SW 1271 (cell line): ENCODE measurements at regions not wholly inside any gene's neighbourhood (a gene's known extent, or its start where the extent isn't known, plus 50 kb on each side); places are given as distances from the start of the nearest gene placed in this dataset.
"Not testable (repeated sequence)": the region's sequence is repeated elsewhere in the genome, so short reads cannot be mapped to it uniquely, and the experiment has no call there.

ENCODE experiments used
- DNase-seq, 2 experiments: peaks; one replicate each; lab custom pipeline; 2025; lab: John Stamatoyannopoulos, UW

DNA sequence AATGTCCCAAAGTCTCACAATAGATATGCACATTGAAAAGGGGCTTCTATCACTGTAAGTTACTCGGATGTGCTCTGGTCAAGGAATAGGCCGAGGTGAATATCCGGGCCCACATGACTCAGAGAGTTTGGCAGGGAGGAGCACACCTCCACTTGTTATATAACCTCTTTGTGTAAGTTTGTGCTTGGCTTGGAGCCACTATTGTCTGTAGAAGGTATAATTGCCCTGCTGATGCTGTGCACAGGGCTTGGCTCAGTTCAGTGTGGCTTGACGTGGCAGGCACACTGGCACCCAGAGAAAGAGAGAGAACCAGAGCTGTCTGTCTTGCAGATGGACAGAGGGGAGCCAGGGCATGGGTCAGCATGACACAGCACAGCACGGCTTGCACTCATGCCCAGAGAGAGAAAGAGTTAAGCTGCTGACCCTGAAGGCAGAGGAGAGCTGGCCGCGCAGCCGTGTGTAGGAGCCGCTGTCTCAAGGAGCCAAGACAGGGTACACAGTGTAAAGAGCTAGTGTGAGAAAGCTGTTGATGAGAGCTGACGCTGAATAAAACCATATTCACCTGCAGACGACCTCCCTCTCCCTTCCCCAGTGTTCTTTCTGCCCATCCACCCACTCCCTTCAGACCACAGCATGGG is 482.5 kb downstream of the C6orf118 start:
- no peak for DNase-seq

DNA sequence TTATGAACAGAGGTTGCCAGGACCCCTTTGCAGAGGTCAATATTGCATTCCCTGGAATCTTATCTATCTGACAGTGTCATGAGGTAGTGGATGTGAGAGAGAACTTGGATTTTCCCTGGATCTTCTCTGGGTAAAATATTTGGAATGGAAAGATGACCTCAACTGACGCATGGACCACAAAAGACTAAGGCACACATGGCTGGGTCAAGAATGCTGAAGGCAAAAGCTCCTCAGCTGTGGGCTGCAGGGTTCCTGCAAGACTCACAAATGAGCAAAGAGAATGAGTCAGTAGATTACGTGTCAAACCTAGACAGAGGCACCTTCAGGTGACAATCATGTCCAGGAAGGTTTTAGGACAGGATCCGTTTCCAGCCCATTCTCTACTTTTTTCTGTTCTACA is 484.0 kb downstream of the C6orf118 start:
- DNase-seq, result no peak

DNA sequence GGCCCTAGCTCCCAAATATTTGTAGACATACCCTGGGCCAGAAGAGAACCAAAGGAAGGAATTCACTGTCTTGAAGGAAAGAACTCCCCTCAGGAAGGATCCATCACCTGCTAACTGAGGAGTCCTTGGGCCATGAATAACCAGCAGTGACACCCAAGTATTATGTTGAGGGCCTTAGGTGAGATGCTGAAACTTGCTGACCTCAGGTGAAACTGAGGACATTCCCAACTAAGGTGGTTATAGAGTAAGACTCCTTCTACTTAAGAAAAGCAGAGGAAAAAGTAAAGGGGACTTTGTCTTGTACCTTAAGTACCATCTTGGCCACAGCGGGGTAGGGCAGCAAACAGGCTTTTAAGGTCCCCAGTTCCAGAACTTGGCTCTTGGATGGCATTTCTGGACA is 491.7 kb downstream of the C6orf118 start:
- DNase-seq, result no peak

GRCh38 chr6:164812706-164813105 is 496.7 kb downstream of the C6orf118 start:
- DNase-seq, result no peak

- no peak for DNase-seq
These were observed 502.3 kb downstream of the C6orf118 start for GRCh38 chr6:164807125-164807524.

- DNase-seq, result no peak
These were observed 514.2 kb downstream of the C6orf118 start for GRCh38 chr6:164795056-164795815.

DNA sequence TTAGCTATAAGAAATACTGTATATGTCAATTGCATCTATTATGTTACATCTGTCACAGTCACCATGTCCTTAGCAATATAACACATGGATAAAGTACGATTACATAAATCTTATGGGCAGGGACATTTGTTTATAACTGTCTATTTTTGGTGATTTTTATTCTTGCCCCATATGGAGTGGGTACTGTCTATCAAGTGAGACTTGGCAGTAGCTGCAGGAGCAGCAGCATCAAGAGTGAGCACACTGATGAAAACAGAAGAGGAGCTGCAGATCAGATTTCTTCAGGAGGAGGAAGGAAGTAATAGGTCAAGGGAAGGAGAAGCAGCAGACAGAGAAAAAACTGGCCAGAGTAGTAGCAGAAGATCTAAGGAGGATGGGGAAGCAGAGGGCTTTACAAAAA is 516.7 kb downstream of the C6orf118 start:
- no peak for DNase-seq

DNA sequence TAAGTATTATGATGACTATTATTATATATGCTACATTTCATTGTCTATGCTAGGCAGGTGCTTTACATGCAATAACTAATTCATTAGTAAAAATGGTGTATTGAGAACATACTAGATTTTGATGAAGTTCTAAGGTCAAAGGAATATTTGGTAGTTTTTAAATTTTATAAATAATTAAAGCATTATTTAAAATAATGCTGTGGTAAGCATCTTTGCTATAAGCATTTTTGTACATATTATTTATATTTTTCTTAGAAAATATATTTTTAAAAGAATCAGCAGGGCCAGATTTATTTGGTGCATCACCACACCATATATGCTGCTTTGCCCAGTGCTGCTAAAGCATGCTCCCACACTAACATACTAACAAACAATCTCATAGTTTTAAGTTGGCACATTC is 517.9 kb downstream of the C6orf118 start:
- DNase-seq, result no peak

DNA sequence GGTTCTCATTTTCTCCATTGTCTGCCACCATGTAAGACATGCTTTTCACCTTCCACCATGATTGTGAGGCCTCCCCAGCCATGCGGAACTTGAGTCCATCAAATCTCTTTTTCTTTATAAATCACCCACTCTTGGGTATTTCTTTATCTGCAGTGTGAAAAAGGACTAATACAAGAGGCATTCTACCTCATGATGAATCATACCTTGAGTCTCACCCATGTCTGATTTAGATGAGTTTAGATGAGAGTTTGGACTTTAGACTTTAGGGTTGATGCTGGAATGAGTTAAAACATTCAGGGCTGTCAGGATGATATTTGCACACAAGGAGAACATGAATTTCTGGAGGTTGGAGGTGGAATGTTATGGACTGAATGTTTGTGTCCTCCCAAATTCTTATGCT is 545.6 kb downstream of the C6orf118 start:
- no peak for DNase-seq

- DNase-seq, result no peak
These were observed 552.0 kb downstream of the C6orf118 start for GRCh38 chr6:164757451-164757850.

- no peak for DNase-seq
These were observed 552.7 kb downstream of the C6orf118 start for GRCh38 chr6:164756723-164757122.

DNA sequence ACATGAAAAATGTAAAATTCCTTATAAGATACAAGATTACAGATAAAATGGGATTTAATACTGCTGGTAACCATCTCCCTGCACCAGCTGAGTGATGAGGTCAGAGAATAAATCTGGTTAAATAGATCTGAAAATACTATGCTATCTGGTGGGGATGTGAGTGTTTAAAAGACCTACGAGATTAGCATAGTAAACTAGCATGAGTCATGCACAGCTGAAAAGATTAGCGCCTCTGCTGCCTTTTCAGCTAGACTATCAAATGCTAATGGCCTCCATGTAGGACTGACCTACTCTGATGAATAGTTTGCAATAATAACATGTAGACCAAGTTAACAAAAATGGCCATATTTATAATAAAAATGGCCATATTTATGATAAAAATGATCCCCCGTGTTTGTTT is 553.3 kb downstream of the C6orf118 start:
- no peak for DNase-seq

DNA sequence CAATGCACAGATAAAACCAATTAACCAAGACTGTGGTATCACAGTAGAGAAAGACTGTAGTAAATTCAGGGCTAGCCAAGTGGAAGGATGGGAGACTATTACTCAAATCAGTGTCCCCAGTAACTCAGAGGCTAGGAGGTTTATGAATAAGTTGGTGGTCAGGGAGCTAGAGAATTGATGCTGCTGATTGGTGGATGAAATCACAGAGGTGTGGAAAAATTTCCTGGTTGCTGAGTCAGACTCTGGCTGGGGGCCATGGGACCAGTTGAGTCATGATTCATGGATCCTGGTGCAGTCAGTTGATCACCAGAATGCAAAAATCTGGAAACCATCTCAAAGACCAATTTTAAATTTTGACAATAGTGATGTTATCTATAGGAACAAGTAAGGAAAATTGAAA is 555.9 kb downstream of the C6orf118 start:
- DNase-seq, result no peak

GRCh38 chr6:164751395-164751794 is 558.0 kb downstream of the C6orf118 start:
- DNase-seq, result no peak

DNA sequence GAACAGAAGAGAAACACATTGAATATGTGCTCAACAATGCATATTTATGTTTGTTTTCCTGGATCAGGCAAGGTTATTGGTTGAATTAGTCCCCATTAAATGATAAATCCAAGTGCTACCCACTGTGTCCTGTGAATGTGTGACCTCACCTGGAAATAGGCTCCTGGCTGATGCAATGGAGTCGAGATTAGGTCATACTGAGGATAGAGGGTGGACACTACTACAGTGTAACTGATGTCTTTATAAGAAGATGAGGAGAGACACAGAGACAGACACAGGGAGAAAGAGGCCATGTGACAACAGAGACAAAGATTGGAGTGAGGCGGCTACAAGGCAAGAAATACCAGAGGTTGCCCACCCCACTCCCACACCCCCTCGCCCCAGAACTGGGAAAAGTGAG is 559.3 kb downstream of the C6orf118 start:
- no peak for DNase-seq

- DNase-seq, result no peak
These were observed 560.0 kb downstream of the C6orf118 start for GRCh38 chr6:164749221-164750064.

- no peak for DNase-seq
These were observed 565.1 kb downstream of the C6orf118 start for GRCh38 chr6:164744301-164744700.

DNA sequence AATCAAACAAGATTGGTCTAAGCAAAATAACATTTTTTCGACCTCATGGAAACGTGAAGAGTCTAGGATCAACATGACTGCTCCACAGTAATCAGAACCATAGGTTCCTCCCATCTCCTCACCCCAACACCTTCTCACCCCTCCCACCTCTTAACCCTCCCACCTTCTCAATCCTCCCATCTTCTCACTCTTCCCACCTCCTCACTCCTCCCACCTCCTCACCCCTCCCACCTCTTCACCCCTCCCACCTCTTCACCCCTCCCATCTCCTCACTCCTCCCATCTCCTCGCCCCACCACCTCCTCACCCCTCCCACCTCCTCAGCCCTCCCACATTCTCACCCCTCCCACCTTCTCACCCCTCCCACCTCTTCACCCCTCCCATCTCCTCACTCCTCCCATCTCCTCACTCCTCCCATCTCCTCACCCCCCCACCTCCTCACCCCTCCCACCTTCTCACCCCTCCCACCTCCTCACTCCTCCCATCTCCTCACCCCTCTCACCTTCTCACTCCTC is 567.4 kb downstream of the C6orf118 start:
- DNase-seq, result no peak

GRCh38 chr6:164736090-164736489 is 573.3 kb downstream of the C6orf118 start:
- not testable (repeated sequence) for DNase-seq

- no peak for DNase-seq
These were observed 577.9 kb downstream of the C6orf118 start for GRCh38 chr6:164731539-164731938.

DNA sequence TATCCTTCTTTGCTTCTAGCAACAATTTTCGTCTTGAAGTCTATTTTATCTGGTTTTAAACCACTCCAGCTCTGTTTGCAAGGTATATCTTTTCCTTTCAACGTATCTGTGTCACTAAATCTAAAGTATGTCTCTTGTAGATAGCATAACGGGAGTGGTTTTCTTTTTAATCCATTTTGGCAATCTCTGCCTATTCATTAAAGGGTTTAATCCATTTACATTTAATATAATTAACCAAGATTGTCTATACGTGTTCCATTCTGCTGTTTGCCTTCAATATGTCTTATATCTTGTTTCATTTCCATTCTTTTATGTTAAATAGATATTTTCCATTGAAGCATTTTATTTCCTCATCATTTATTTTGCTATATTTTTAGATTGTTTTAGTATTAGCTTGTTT is 587.9 kb downstream of the C6orf118 start:
- DNase-seq, result no peak

DNA sequence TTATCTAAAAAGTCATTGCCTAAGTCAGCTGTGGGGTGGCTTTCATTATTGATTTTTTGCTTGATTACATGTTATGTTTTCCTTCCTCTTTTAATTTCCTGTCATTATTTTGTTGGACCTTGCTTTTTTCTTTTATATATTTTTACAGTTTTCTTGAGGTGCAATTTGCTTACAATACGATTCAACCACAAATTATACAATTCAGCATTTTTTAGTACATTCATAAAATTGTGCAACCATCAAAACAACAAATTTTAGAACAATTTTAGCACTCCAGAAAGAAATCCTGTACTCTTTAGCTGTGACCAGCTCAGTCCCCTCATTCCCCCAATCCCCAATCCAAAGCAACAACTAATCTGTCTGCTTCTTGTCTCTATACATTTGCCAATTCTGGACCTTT is 608.9 kb downstream of the C6orf118 start:
- no peak for DNase-seq

DNA sequence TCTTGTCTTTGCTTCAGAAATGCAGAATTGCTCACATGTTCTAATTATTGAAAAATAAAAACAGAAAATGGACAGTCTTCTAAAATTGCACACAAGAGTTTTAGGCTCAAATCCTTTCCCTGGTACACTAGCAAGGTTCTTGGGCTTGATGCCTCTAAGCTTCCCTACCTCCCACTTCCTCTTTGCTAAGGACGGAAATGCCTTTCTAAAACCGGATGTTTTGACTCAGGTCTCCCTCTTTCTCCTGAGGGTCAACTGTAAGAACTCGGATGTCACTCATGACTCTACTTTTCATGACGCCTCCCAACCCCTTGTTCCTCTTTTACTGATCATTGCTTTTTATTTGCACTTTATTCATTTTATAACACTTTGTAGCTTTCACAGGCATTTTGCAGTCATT is 613.5 kb downstream of the C6orf118 start:
- no peak for DNase-seq
